Liver (tissue), 8 donors: ENCODE measurements at regions not wholly inside any gene's neighbourhood (a gene's known extent, or its start where the extent isn't known, plus 50 kb on each side); places are given as distances from the start of the nearest gene placed in this dataset.

ENCODE experiments used
- DNase-seq: peaks from one replicate; pipeline ENCODE4 v3.0.0-alpha.2; 2017; ENCODE audit warnings: low spot score
- H3K27ac ChIP-seq, 2 donors: one replicate each; pipeline ENCODE4 v1.7.0; 2013; ENCODE audit warnings: inconsistent platforms in 2 of 2, low read length in 2 of 2, control low read depth in 1 of 2, low read depth in 1 of 2, mild to moderate bottlenecking in 1 of 2
- H3K27me3 ChIP-seq, 4 donors: one replicate each; pipeline versions ENCODE4 v1.6.1 to v1.7.0; 2013; ENCODE audit warnings: low read length in 3 of 4, inconsistent platforms in 1 of 4, mild to moderate bottlenecking in 1 of 4, moderate library complexity in 1 of 4; ENCODE audit not compliant: control insufficient read depth in 4 of 4, insufficient read depth in 4 of 4
- H3K36me3 ChIP-seq, 4 donors: one replicate each; pipeline versions ENCODE4 v1.6.1 to v1.7.0; 2013; ENCODE audit warnings: low read length in 3 of 4, mild to moderate bottlenecking in 3 of 4, low read depth in 1 of 4, moderate library complexity in 1 of 4; ENCODE audit not compliant: control insufficient read depth in 4 of 4, insufficient read depth in 3 of 4
- H3K4me1 ChIP-seq, 4 donors: one replicate each; pipeline versions ENCODE4 v1.6.1 to v1.7.0; 2013; ENCODE audit warnings: low read length in 3 of 4, mild to moderate bottlenecking in 3 of 4, moderate library complexity in 1 of 4; ENCODE audit not compliant: control insufficient read depth in 4 of 4, insufficient read depth in 4 of 4
- H3K4me3 ChIP-seq, 3 donors: one replicate each; pipeline versions ENCODE4 v1.6.1 to v1.7.0; 2013; ENCODE audit warnings: low read length in 3 of 3, control low read depth in 1 of 3, low read depth in 1 of 3, mild to moderate bottlenecking in 1 of 3
- H3K9ac ChIP-seq, 2 donors: one replicate each; pipeline ENCODE4 v1.7.0; 2013; ENCODE audit warnings: low read length in 2 of 2, mild to moderate bottlenecking in 2 of 2, moderate library complexity in 2 of 2, control low read depth in 1 of 2, low read depth in 1 of 2
- H3K9me3 ChIP-seq, 4 donors: one replicate each; pipeline versions ENCODE4 v1.6.1 to v1.7.0; 2013; ENCODE audit warnings: low read length in 3 of 4; ENCODE audit not compliant: control insufficient read depth in 4 of 4
- EGR1 ChIP-seq, 2 donors: IDR thresholded peaks; 2 replicates each; pipeline ENCODE4 v1.6.1; 2016 to 2018; ENCODE audit warnings: antibody characterized with exemption in 2 of 2, low read depth in 2 of 2
- FOXA1 ChIP-seq: IDR thresholded peaks from 2 replicates; pipeline ENCODE4 v1.6.1; 2016; ENCODE audit warnings: antibody characterized with exemption
- FOXA2 ChIP-seq: IDR thresholded peaks from 2 replicates; pipeline ENCODE4 v1.6.1; 2016; ENCODE audit warnings: antibody characterized with exemption
- HNF4A ChIP-seq, 2 donors: conservative IDR thresholded peaks; 2 replicates each; pipeline ENCODE4 v1.6.1; 2016; ENCODE audit warnings: antibody characterized with exemption in 2 of 2, mild to moderate bottlenecking in 2 of 2
- HNF4G ChIP-seq: IDR thresholded peaks from 2 replicates; pipeline ENCODE4 v1.6.1; 2016; ENCODE audit warnings: antibody characterized with exemption
- JUND ChIP-seq, 2 donors: IDR thresholded peaks; 2 replicates each; pipeline ENCODE4 v1.6.1; 2016; ENCODE audit warnings: antibody characterized with exemption in 2 of 2
- NR2F2 ChIP-seq: IDR thresholded peaks from 2 replicates; pipeline ENCODE4 v1.6.1; 2016; ENCODE audit warnings: antibody characterized with exemption
- RAD21 ChIP-seq, 2 donors: IDR thresholded peaks; 2 replicates each; pipeline ENCODE4 v1.6.1; 2016; ENCODE audit warnings: antibody characterized with exemption in 2 of 2, mild to moderate bottlenecking in 2 of 2
- REST ChIP-seq: IDR thresholded peaks from 2 replicates; pipeline ENCODE4 v1.6.1; 2016; ENCODE audit warnings: antibody characterized with exemption, mild to moderate bottlenecking
- RXRA ChIP-seq, 2 donors: IDR thresholded peaks; 2 replicates each; pipeline ENCODE4 v1.6.1; 2017 to 2018; ENCODE audit warnings: antibody characterized with exemption in 2 of 2, mild to moderate bottlenecking in 1 of 2
- SP1 ChIP-seq: IDR thresholded peaks from 2 replicates; pipeline ENCODE4 v1.6.1; 2018; ENCODE audit warnings: antibody characterized with exemption, mild to moderate bottlenecking
- TAF1 ChIP-seq: conservative IDR thresholded peaks from 2 replicates; pipeline ENCODE4 v1.6.1; 2016; ENCODE audit warnings: antibody characterized with exemption, mild to moderate bottlenecking
- YY1 ChIP-seq: IDR thresholded peaks from 2 replicates; pipeline ENCODE4 v1.6.1; 2016; ENCODE audit warnings: antibody characterized with exemption, mild to moderate bottlenecking
- WGBS: extraction: QIAGEN DNeasy Blood & Tissue Kit; methylation state at CpG from one replicate; pipeline ENCODE4 v1.1.7; 2013; 5-methylcytosine and 5-hydroxymethylcytosine counted together
- TF ChIP-seq, protein P1 (sequence below): fragments of 150-350 bp; IDR thresholded peaks from 2 replicates; pipeline ENCODE4 v1.5.1; 2017; ENCODE audit warnings: improper control_type of control experiment, low read depth, low read length; ENCODE audit not compliant: missing input control
- TF ChIP-seq, protein P2 (sequence below): IDR thresholded peaks from 2 replicates; pipeline ENCODE4 v1.6.1; 2016; ENCODE audit warnings: antibody characterized with exemption
- TF ChIP-seq, protein P3 (sequence below): IDR thresholded peaks from 2 replicates; pipeline ENCODE4 v1.6.1; 2016; ENCODE audit warnings: antibody characterized with exemption
- donor health status: healthy.
- donor health status: healthy.
- donor health status: healthy.
- donor health status: healthy.
- donor health status: healthy.

- no peak for TF ChIP-seq JUND (IDR thresholded peaks at IDR 0.05)
- TF ChIP-seq FOXA2: no peak
These were observed 1126.4 kb downstream of the TBC1D22A start (continued) for GRCh38 chr22:47888817-47889216.

DNA sequence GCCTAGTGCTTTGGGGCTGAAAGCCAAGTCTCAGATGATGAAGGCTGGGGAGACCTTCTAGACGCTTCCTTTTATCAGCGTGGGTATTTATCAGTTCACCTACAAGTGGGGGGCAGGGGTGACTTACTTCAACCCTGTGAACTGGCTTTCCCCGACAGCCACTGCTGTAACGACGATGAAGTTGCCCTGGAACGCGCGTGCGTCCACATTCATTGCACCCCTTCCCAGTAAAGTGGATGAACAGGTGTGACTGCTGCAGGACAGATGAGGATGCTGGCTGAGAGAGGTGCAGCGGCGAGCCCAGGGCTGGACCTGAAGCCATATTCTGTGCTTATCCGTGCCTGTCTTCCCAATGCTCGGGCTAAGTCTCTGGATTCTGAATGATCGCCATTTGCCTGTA is 1122.3 kb downstream of the TBC1D22A start:
- Histone ChIP-seq H3K9ac (no peak overlapping the region), H3K27ac (no peak overlapping the region), H3K36me3 (no peaks in the 10 kb centered on the region), H3K4me1 (no peaks in the 10 kb centered on the region), H3K9me3 (no peaks in the 10 kb centered on the region), H3K4me3 (no peak overlapping the region), H3K27me3 (peaks cover 0 to 6% (median 0%) of the 10 kb centered on the region in 4 donors)
- DNase-seq: no peak
- WGBS: 92% methylated on average over 14 of the region's 14 CpGs
- TF ChIP-seq HNF4A (conservative IDR thresholded peaks at IDR 0.05) (no peak), REST (no peak), RAD21 (IDR thresholded peaks at IDR 0.05) (no peak), TAF1 (no peak), FOXA2 (no peak), SP1 (no peak), EGR1 (IDR thresholded peaks at IDR 0.05; ENCODE audit: low read depth in 2 of 2) (no peak), NR2F2 (no peak), JUND (IDR thresholded peaks at IDR 0.05) (no peak), YY1 (no peak), FOXA1 (no peak), RXRA (IDR thresholded peaks at IDR 0.05) (no peak)
- TF ChIP-seq, protein P1, sequence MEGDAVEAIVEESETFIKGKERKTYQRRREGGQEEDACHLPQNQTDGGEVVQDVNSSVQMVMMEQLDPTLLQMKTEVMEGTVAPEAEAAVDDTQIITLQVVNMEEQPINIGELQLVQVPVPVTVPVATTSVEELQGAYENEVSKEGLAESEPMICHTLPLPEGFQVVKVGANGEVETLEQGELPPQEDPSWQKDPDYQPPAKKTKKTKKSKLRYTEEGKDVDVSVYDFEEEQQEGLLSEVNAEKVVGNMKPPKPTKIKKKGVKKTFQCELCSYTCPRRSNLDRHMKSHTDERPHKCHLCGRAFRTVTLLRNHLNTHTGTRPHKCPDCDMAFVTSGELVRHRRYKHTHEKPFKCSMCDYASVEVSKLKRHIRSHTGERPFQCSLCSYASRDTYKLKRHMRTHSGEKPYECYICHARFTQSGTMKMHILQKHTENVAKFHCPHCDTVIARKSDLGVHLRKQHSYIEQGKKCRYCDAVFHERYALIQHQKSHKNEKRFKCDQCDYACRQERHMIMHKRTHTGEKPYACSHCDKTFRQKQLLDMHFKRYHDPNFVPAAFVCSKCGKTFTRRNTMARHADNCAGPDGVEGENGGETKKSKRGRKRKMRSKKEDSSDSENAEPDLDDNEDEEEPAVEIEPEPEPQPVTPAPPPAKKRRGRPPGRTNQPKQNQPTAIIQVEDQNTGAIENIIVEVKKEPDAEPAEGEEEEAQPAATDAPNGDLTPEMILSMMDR: no peak
- TF ChIP-seq, protein P2, sequence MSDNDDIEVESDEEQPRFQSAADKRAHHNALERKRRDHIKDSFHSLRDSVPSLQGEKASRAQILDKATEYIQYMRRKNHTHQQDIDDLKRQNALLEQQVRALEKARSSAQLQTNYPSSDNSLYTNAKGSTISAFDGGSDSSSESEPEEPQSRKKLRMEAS: no peak
- TF ChIP-seq, protein P3, sequence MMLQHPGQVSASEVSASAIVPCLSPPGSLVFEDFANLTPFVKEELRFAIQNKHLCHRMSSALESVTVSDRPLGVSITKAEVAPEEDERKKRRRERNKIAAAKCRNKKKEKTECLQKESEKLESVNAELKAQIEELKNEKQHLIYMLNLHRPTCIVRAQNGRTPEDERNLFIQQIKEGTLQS: no peak

DNA sequence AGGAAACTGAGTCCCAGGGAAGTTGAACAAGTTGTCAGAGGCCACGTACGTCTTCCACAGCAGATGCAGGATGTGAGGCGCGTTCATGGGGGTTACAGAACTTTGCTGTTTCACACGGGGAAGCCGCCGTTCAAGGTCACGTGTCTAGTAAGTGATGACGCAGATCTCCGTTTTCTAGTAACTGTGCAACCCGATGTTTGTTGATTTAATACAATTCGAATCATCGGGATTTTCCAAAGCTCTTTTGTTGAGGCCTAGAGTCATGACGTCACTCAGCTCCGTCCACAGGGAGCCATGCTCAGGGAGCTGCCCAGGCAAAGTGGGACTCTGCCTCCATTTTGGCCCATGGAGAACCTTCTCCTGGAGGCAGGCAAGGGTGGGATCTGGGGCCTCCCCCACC is 1121.8 kb downstream of the TBC1D22A start:
- Histone ChIP-seq H3K27ac (no peak overlapping the region), H3K9ac (no peak overlapping the region), H3K27me3 (peaks cover 0 to 6% (median 0%) of the 10 kb centered on the region in 4 donors), H3K9me3 (no peaks in the 10 kb centered on the region), H3K4me3 (no peak overlapping the region), H3K36me3 (no peaks in the 10 kb centered on the region), H3K4me1 (no peaks in the 10 kb centered on the region)
- 87% methylated on average over 15 of the region's 15 CpGs for WGBS
- no peak for DNase-seq
- TF ChIP-seq HNF4G (no peak), EGR1 (IDR thresholded peaks at IDR 0.05; ENCODE audit: low read depth in 2 of 2) (no peak)
